ENCODE measurements at regions not wholly inside any gene's neighbourhood (a gene's known extent, or its start where the extent isn't known, plus 50 kb on each side); places are given as distances from the start of the nearest gene placed in this dataset.

DNA sequence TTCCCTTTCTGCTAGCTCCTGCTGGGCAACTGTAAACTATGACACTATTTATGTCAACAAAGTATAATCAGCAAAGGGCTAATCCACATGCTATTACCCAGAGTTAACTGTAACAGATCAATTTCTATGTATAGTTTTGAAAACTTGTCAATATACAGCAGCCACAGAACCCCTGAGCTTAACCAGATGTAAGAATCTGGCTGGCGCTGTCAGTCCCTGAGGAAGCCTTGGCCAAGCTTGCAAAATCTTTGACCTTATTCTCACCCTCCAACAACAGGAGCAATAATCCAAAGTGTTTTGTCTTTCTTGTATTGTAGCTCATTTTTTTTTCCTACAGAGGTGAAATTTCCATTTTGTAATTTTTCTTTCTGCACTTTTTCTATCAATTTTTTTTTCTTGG is 1230.1 kb upstream of the SLC10A2 start:
- no peak overlapping the region for H3K27ac ChIP-seq (ENCODE audit: low read length)
- H3K27me3 ChIP-seq (ENCODE audit: control insufficient read depth in 1 of 2, insufficient read depth in 2 of 2, low read length in 2 of 2): no peaks in the 10 kb centered on the region
- H3K9me3 ChIP-seq (ENCODE audit: control insufficient read depth in 2 of 2, low read length in 2 of 2): no peaks in the 10 kb centered on the region
- H3K9ac ChIP-seq (ENCODE audit: low read length in 2 of 2): no peak overlapping the region
- H3K4me3 ChIP-seq (ENCODE audit: low read length in 2 of 2): no peak overlapping the region
- no peaks in the 10 kb centered on the region for H3K4me1 ChIP-seq (ENCODE audit: control insufficient read depth, insufficient read depth, low read length)
- H3K36me3 ChIP-seq (ENCODE audit: control insufficient read depth in 2 of 2, insufficient read depth in 2 of 2, low read length in 2 of 2): no peaks in the 10 kb centered on the region

DNA sequence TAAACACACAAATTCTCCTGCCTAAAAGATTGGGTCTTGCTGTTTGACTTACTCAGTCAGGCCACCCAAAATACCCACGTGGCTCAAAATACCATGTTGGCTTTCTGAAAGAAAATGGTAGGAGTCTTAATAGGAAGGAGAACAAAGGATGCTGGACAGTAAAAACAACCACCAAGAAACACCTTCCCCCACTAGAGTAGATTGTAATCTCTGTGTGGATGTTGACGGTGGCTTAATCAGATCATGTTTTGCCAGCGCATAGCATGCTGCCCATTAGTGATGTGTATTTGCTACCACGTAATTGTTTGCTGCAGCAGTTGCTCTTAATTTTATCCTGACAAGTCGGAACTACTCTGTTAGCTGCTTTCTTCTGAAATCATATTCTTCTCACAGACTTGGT is 1229.3 kb upstream of the SLC10A2 start:
- H3K27ac ChIP-seq (ENCODE audit: low read length): no peak overlapping the region
- H3K27me3 ChIP-seq (ENCODE audit: control insufficient read depth in 1 of 2, insufficient read depth in 2 of 2, low read length in 2 of 2): no peaks in the 10 kb centered on the region
- no peak overlapping the region for H3K4me3 ChIP-seq (ENCODE audit: low read length in 2 of 2)
- no peaks in the 10 kb centered on the region for H3K9me3 ChIP-seq (ENCODE audit: control insufficient read depth in 2 of 2, low read length in 2 of 2)
- H3K36me3 ChIP-seq (ENCODE audit: control insufficient read depth in 2 of 2, insufficient read depth in 2 of 2, low read length in 2 of 2): no peaks in the 10 kb centered on the region
- no peaks in the 10 kb centered on the region for H3K4me1 ChIP-seq (ENCODE audit: control insufficient read depth, insufficient read depth, low read length)
- no peak overlapping the region for H3K9ac ChIP-seq (ENCODE audit: low read length in 2 of 2)

DNA sequence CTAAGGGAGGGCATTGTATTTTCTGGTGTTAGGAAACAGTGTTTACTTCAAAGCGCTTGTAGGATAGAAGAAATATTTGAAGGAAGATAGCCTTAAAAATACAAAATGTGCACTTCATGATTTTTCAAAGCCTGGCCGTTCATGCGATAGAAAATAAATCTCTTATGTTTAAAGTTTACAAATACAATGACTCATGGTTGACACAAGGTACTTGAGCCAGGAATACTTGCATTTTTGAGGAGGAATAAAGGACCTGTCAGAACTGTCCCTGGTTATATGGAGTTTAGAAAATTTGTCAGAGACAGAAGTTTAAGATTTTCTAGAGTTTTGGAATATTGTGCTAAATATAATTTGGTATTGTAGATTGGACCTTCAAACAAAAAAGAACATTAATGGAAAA is 1223.2 kb upstream of the SLC10A2 start:
- H3K9ac ChIP-seq (ENCODE audit: low read length in 2 of 2): no peak overlapping the region
- no peaks in the 10 kb centered on the region for H3K36me3 ChIP-seq (ENCODE audit: control insufficient read depth in 2 of 2, insufficient read depth in 2 of 2, low read length in 2 of 2)
- no peak overlapping the region for H3K27ac ChIP-seq (ENCODE audit: low read length)

DNA sequence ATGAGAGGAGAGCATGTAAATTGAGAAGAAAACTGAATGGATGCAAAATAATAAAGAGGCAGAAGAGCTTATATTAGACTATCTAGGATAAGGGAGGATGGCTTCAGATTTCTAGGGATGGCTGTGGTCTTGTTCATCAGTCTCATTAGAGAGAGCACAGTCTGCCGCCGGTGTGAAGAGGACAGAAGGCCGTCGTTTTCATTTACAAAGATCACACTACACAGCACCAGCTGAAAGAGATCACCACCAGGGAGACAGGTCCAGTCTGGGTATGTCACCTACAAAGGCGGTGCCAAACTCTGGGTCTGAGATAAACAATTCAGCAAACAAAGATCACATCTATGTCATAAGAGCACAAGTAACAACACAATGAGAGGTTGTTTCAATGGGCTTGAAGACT is 1222.3 kb upstream of the SLC10A2 start:
- no peak overlapping the region for H3K4me3 ChIP-seq (ENCODE audit: low read length in 2 of 2)

More for the DNA sequence above, 1223.2 kb upstream of the SLC10A2 start:
- Histone ChIP-seq H3K27me3 (ENCODE audit: control insufficient read depth in 1 of 2, insufficient read depth in 2 of 2, low read length in 2 of 2) (no peaks in the 10 kb centered on the region), H3K9me3 (ENCODE audit: control insufficient read depth in 2 of 2, low read length in 2 of 2) (no peaks in the 10 kb centered on the region), H3K4me3 (ENCODE audit: low read length in 2 of 2) (no peak overlapping the region), H3K4me1 (ENCODE audit: control insufficient read depth, insufficient read depth, low read length) (no peaks in the 10 kb centered on the region)

DNA sequence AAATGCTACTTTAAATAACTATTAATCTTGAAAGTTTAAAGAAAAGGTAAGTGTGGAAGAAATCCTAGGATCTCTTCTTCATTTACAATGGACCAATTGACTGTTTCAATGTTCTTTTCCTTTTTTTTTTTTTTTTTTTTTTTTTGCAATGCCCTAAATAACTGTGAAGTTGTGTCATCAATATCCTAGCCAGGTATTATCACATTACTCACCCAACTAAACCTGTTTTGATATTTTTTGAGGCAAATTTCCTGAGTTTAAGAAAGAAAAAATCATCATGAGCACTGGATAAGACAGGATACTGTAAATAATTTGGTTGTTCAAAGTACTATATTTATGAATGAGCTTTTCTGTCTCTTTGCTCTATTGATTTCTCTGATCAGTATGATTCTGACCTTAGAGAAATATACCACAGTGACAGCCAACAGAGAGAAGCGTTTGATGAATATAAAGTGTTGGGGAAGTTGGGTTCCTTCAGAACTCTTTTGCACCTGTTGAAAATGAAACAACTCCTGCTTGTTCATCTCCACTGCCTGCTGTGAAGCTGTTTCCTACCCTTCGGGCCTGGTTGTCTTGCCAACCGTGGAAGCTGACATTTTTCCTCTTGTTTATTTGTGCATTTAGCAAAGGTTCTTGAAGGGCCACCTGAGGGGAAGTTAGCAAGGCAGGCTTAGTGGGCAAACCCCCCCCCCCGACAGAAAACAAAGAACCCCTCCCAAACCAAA is 1220.5 kb upstream of the SLC10A2 start:
- Histone ChIP-seq H3K4me1 (ENCODE audit: control insufficient read depth, insufficient read depth, low read length) (no peaks in the 10 kb centered on the region), H3K27ac (ENCODE audit: low read length) (no peak overlapping the region), H3K9ac (ENCODE audit: low read length in 2 of 2) (no peak overlapping the region)

More for the DNA sequence above, 1222.3 kb upstream of the SLC10A2 start:
- Histone ChIP-seq H3K36me3 (ENCODE audit: control insufficient read depth in 2 of 2, insufficient read depth in 2 of 2, low read length in 2 of 2) (no peaks in the 10 kb centered on the region), H3K4me1 (ENCODE audit: control insufficient read depth, insufficient read depth, low read length) (no peaks in the 10 kb centered on the region), H3K27me3 (ENCODE audit: control insufficient read depth in 1 of 2, insufficient read depth in 2 of 2, low read length in 2 of 2) (no peaks in the 10 kb centered on the region), H3K27ac (ENCODE audit: low read length) (no peak overlapping the region), H3K9ac (ENCODE audit: low read length in 2 of 2) (no peak overlapping the region), H3K9me3 (ENCODE audit: control insufficient read depth in 2 of 2, low read length in 2 of 2) (no peaks in the 10 kb centered on the region)

DNA sequence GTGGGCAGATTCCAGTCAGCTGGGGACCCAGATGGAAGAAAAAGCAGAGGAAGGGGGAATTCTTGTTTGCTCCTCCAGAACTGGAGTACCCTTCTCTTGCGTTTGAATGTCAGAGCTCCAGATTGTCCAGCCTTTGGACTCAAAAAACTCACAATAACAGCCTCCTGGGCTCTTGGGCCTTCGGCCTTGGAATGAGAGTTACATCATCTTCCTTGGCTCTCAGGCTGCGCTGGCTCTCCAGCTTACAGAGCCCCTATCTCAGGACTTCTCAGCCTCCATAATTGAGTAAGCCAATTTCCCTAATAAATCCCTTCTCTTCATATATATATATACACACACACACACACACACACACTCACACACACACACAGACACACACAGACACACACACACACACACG is 1215.7 kb upstream of the SLC10A2 start:
- Histone ChIP-seq H3K9ac (ENCODE audit: low read length in 2 of 2) (no peak overlapping the region), H3K9me3 (ENCODE audit: control insufficient read depth in 2 of 2, low read length in 2 of 2) (no peaks in the 10 kb centered on the region), H3K36me3 (ENCODE audit: control insufficient read depth in 2 of 2, insufficient read depth in 2 of 2, low read length in 2 of 2) (no peaks in the 10 kb centered on the region), H3K27me3 (ENCODE audit: control insufficient read depth in 1 of 2, insufficient read depth in 2 of 2, low read length in 2 of 2) (no peaks in the 10 kb centered on the region), H3K27ac (ENCODE audit: low read length) (no peak overlapping the region), H3K4me3 (ENCODE audit: low read length in 2 of 2) (no peak overlapping the region), H3K4me1 (ENCODE audit: control insufficient read depth, insufficient read depth, low read length) (no peaks in the 10 kb centered on the region)

More for the DNA sequence above, 1220.5 kb upstream of the SLC10A2 start:
- H3K36me3 ChIP-seq (ENCODE audit: control insufficient read depth in 2 of 2, insufficient read depth in 2 of 2, low read length in 2 of 2): no peaks in the 10 kb centered on the region
- no peaks in the 10 kb centered on the region for H3K9me3 ChIP-seq (ENCODE audit: control insufficient read depth in 2 of 2, low read length in 2 of 2)
- no peaks in the 10 kb centered on the region for H3K27me3 ChIP-seq (ENCODE audit: control insufficient read depth in 1 of 2, insufficient read depth in 2 of 2, low read length in 2 of 2)
- H3K4me3 ChIP-seq (ENCODE audit: low read length in 2 of 2): no peak overlapping the region

DNA sequence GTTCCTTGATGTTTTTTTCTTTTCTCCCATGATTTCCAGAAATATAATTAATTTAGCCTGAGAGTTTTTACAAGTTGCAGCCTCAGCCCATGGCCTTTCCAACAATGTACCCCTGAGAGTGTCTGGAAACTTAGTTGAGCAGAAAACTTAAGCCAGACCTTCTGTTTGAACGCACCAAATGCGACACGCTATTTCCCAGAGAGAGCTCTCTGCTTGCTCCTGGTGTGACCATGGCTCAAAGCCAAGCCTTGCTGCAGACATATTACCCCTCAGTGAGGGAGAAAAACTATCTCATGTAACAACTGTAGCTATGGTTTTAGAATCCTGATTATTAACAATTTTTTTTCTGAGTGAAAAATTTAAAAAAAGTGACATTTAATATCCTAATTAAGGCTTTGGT is 1204.5 kb upstream of the SLC10A2 start:
- no peak overlapping the region for H3K4me3 ChIP-seq (ENCODE audit: low read length in 2 of 2)
- H3K27ac ChIP-seq (ENCODE audit: low read length): no peak overlapping the region
- H3K9me3 ChIP-seq (ENCODE audit: control insufficient read depth in 2 of 2, low read length in 2 of 2): no peaks in the 10 kb centered on the region
- no peaks in the 10 kb centered on the region for H3K4me1 ChIP-seq (ENCODE audit: control insufficient read depth, insufficient read depth, low read length)
- no peak overlapping the region for H3K9ac ChIP-seq (ENCODE audit: low read length in 2 of 2)
- no peaks in the 10 kb centered on the region for H3K36me3 ChIP-seq (ENCODE audit: control insufficient read depth in 2 of 2, insufficient read depth in 2 of 2, low read length in 2 of 2)
- no peaks in the 10 kb centered on the region for H3K27me3 ChIP-seq (ENCODE audit: control insufficient read depth in 1 of 2, insufficient read depth in 2 of 2, low read length in 2 of 2)

DNA sequence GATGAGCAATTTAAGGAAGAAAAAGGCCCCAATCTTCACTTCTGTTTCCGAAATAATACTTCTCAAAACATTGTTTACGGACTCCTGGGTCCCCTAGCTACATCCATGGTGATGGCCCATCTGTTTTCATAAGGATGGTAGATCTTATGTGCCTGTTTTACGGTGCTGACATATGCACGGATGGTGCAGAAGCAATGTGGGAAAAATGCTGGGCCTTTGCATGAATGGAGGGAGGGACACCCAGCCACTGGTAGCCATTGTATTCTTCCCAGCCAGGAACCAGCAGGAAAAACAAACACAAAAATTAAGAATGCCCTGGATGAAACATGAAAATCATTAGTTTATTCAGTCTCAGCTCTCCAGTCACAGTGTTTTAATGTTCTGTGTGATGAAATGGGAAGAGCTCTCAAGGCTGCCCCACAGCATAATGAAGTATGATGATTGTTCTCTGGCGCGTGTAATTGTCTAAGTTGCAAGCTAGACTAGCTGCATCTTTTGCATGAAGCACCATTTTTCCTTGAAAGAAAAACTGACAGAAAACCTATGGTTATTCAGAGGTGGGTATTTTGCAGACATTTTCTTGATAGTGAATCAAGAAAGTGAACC is 1201.1 kb upstream of the SLC10A2 start:
- Histone ChIP-seq H3K9me3 (ENCODE audit: control insufficient read depth in 2 of 2, low read length in 2 of 2) (no peaks in the 10 kb centered on the region), H3K4me1 (ENCODE audit: control insufficient read depth, insufficient read depth, low read length) (no peaks in the 10 kb centered on the region), H3K4me3 (ENCODE audit: low read length in 2 of 2) (no peak overlapping the region), H3K9ac (ENCODE audit: low read length in 2 of 2) (no peak overlapping the region), H3K36me3 (ENCODE audit: control insufficient read depth in 2 of 2, insufficient read depth in 2 of 2, low read length in 2 of 2) (no peaks in the 10 kb centered on the region), H3K27me3 (ENCODE audit: control insufficient read depth in 1 of 2, insufficient read depth in 2 of 2, low read length in 2 of 2) (no peaks in the 10 kb centered on the region), H3K27ac (ENCODE audit: low read length) (no peak overlapping the region)

DNA sequence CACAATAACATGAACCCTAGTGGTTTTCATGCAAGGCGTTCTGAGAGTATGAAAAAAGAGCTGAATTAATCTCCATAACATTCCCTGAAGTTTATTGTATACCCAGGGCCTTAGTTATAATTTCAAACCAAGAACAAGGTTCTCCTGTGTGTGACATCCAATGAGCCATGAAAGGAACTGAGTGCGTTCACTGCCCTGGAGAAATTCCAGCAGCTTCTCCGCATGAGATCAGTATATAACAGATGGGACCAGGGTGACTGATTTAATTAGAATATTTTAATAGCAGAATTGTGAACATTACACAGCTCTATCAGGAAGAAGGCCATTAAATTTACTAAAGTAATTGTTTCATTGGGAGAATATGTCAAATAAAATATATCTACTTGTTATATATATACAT is 1190.5 kb upstream of the SLC10A2 start:
- H3K27ac ChIP-seq (ENCODE audit: low read length): no peak overlapping the region
- no peak overlapping the region for H3K9ac ChIP-seq (ENCODE audit: low read length in 2 of 2)
- H3K36me3 ChIP-seq (ENCODE audit: control insufficient read depth in 2 of 2, insufficient read depth in 2 of 2, low read length in 2 of 2): no peaks in the 10 kb centered on the region
- H3K9me3 ChIP-seq (ENCODE audit: control insufficient read depth in 2 of 2, low read length in 2 of 2): no peaks in the 10 kb centered on the region
- no peaks in the 10 kb centered on the region for H3K4me1 ChIP-seq (ENCODE audit: control insufficient read depth, insufficient read depth, low read length)
- H3K27me3 ChIP-seq (ENCODE audit: control insufficient read depth in 1 of 2, insufficient read depth in 2 of 2, low read length in 2 of 2): no peaks in the 10 kb centered on the region
- H3K4me3 ChIP-seq (ENCODE audit: low read length in 2 of 2): no peak overlapping the region

DNA sequence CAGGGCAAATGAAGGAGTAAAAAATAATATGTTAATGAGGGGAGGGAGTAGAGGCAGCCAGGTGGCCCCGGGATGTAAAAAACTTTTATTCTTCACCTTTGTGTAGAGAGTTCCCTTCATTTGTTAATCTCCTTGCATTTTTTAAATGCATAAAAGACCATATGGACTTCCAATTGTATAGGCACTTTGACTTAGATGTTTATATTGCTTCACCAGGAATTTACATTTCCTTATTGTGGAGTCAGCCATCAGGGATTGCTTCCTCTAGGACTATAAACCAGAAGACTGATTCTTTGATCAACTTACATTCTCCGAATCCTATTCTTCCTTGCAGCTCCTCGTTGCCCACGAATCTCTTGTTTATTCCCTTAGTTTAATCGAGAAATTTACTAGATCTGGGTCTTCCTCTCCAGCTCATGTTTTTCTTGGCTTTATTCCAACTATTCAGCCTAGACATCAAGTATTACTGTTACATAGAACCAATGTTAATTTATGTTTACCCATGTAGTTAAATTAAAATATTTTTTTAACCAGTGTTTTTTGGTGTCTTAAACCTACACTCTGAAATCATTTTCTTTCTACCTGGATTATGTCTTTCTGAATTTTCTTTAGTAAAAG is 1187.0 kb upstream of the SLC10A2 start:
- H3K27me3 ChIP-seq (ENCODE audit: control insufficient read depth in 1 of 2, insufficient read depth in 2 of 2, low read length in 2 of 2): no peaks in the 10 kb centered on the region
- no peak overlapping the region for H3K27ac ChIP-seq (ENCODE audit: low read length)
- H3K4me3 ChIP-seq (ENCODE audit: low read length in 2 of 2): no peak overlapping the region
- H3K4me1 ChIP-seq (ENCODE audit: control insufficient read depth, insufficient read depth, low read length): no peaks in the 10 kb centered on the region
- no peaks in the 10 kb centered on the region for H3K9me3 ChIP-seq (ENCODE audit: control insufficient read depth in 2 of 2, low read length in 2 of 2)
- H3K9ac ChIP-seq (ENCODE audit: low read length in 2 of 2): no peak overlapping the region
- no peaks in the 10 kb centered on the region for H3K36me3 ChIP-seq (ENCODE audit: control insufficient read depth in 2 of 2, insufficient read depth in 2 of 2, low read length in 2 of 2)

DNA sequence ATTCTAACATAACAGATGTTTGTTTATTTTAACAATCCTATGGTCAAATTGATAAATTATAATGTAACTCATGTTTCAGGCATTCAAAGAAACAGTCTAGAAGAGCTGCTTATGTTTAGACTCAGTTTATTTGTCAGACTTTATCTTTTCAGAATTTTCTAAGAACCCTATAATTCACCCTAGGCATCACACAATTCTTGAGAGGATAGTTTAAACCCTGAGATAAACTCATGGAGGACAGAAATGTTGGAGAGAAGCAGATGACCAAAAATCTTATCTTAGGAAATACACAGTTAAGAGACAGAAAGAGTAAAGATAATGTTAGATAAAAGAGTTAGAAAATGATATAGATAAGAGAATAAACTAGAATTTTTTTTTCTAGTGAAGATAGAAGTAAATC is 1185.7 kb upstream of the SLC10A2 start:
- Histone ChIP-seq H3K27me3 (ENCODE audit: control insufficient read depth in 1 of 2, insufficient read depth in 2 of 2, low read length in 2 of 2) (no peaks in the 10 kb centered on the region), H3K4me1 (ENCODE audit: control insufficient read depth, insufficient read depth, low read length) (no peaks in the 10 kb centered on the region)

More for the DNA sequence above, 1185.7 kb upstream of the SLC10A2 start:
- H3K27ac ChIP-seq (ENCODE audit: low read length): no peak overlapping the region
- no peaks in the 10 kb centered on the region for H3K36me3 ChIP-seq (ENCODE audit: control insufficient read depth in 2 of 2, insufficient read depth in 2 of 2, low read length in 2 of 2)
- H3K4me3 ChIP-seq (ENCODE audit: low read length in 2 of 2): no peak overlapping the region
- no peaks in the 10 kb centered on the region for H3K9me3 ChIP-seq (ENCODE audit: control insufficient read depth in 2 of 2, low read length in 2 of 2)
- no peak overlapping the region for H3K9ac ChIP-seq (ENCODE audit: low read length in 2 of 2)
